ENCODE measurements at regions not wholly inside any gene's neighbourhood (a gene's known extent, or its start where the extent isn't known, plus 50 kb on each side); places are given as distances from the start of the nearest gene placed in this dataset.

- DNase-seq (ENCODE audit: low spot score): no peak
Measured at GRCh38 chr12:85352016-85352415, 72.0 kb downstream of the ALX1 start.

- no peak for DNase-seq (ENCODE audit: low spot score)
Measured at GRCh38 chr12:85356596-85357385, 76.8 kb downstream of the ALX1 start.

- no peak for DNase-seq (ENCODE audit: low spot score)
Measured at GRCh38 chr12:85357609-85358008, 77.6 kb downstream of the ALX1 start.

DNA sequence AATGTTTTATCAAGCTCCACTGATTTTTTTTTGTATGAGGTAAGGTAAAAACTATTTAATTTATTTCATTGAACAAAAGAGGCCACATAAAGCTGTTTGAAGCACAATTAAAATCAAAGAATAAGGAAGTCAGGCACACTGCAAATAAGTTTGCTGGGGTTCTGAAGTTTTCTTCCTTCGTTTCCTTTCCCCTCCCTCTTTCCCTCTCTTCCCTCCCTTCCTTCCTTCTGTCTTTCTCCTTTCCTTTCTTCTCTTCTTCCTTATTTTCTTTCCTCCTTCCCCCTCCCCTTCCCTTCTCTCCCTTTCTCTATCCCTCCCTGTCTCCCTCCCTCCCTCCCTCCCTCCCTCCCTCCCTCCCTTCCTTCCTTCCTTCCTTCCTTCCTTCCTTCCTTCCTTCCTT lies 78.7 kb downstream of the ALX1 start:
- DNase-seq (ENCODE audit: low spot score): no peak

DNA sequence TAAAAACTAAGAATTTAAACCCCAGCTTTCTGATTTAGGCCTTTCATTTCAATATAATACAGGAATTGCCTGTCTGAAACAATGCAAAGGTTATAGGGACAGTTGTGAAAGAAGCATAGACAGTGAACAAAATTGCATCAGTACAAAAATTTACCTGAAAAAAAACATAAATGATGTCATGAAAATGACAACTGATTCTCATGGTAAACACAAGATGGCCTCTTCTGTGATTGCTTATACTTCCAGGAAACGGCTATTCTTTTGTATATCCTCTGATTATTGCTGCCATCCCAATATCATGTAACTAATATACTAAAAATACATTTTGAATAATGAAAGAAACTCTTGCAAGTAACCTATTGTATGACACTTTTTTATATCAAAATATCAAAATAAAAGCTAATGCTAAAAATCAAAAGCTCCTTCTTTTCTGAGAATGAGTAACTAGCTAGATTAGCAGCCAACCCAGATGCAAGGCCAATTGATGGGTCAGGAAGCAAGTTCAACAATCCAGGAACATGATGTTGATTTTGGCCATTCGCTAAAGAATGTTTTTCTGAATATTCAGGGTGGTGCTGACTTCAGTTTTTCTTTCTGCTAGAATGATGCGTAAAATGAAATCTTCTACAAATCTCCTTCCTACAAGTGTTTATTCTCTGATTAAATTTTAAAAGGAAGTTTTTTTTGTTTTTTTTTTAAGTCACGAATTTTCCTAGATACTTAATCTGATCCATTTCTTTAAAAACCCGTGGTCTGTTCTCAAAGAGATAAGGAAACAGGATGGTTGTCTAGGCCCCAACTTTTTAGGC lies 83.6 kb downstream of the ALX1 start:
- DNase-seq (ENCODE audit: low spot score): no peak

- DNase-seq (ENCODE audit: low spot score): no peak
Measured at GRCh38 chr12:85367936-85368335, 87.9 kb downstream of the ALX1 start.

- no peak for DNase-seq (ENCODE audit: low spot score)
Measured at GRCh38 chr12:85369365-85370154, 89.5 kb downstream of the ALX1 start.

DNA sequence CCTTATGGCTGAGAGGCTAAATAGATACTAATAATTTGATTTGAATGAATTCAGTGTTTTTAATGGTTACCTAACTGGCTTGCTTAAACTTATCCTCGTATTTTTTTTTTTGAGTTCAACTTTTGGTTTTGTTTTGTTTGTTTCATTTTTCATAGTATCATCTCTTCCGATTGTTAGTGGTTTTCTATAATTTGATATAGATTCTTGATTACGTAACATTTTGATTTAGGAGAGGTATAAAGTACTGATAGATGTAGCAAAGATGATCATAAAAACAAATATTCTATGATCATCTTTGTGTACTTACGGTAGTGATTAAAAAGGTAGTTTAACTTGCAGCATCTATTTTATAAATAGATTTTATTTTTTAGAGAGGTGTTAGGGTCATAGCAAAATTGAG lies 93.0 kb downstream of the ALX1 start:
- no peak for DNase-seq (ENCODE audit: low spot score)

DNA sequence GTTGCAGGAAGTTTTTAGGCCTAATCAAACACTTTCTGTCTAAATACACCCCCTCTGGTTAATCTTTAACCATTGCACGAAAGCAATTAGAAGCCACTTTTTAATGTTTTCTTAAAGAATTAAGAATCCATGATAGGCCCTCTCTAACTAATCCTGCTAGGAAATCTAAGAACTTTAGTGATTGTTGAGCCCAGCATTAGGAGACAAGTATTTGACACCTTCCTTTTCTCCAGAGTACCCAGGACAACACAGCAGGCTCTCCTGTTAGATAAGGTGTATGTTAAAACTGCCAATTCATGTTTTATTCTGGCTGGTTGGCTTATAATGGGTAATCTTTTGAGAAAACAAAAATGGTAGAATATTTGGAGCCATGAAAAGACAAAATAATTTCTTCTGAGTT lies 95.0 kb downstream of the ALX1 start:
- DNase-seq (ENCODE audit: low spot score): no peak

DNA sequence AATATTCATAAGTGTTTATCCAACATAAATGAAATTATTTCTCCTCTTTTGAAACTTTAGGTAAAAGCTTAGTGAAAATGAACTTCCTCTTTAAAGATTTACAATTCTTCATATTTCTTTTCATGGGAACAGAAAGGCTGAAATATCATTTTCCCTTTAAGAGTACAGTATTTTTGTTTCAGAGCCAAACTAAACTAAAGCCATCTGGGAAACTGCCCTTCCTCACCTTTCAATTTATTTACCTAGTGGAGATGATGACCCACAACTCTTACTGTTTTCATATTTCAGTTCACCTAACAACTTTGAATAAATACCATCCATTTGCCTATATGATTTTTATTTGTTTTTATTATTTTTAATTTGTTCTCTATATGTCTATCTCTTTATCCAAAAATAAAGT lies 105.4 kb downstream of the ALX1 start:
- DNase-seq (ENCODE audit: low spot score): no peak

DNA sequence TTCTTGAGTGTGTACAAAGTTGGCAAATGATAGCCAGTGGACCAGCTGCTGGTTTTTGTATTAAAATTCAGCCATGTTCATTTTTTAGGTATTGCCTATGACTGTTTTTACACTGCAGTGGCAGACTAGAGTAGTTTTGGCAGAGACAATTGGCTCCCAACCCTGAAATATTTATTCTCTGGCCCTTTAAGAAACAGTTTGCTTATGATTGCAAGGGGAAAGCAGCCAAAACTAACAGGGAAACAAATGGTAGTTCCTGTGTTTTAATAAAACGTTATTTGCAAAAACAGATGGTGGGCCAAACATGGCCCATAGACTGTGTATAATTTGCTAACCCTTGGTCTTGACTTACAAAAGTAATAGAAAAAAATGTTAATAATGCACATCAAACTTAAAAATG lies 110.2 kb downstream of the ALX1 start:
- DNase-seq (ENCODE audit: low spot score): no peak

- no peak for DNase-seq (ENCODE audit: low spot score)
Measured at GRCh38 chr12:85392508-85392907, 112.5 kb downstream of the ALX1 start.

- no peak for DNase-seq (ENCODE audit: low spot score)
Measured at GRCh38 chr12:85393606-85394005, 113.6 kb downstream of the ALX1 start.

DNA sequence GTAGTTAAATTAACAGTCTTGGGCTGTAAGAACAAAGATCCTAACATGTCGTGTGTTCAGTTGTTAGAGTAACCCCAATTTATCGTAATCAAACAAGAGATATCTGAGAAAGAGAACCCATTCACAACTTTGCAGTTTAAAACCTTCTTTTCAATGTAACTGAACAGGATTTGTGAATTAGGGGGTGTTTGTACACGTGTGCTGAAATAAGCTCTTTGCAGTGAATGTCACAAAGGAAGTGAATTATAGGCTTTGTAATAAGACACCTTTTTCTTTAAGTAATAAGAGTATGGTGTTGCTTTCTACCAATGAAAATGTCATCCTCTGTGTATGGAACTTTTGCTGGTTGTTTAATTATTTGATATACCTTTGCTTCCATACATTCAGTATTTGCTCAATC lies 114.0 kb downstream of the ALX1 start:
- DNase-seq (ENCODE audit: low spot score): no peak

DNA sequence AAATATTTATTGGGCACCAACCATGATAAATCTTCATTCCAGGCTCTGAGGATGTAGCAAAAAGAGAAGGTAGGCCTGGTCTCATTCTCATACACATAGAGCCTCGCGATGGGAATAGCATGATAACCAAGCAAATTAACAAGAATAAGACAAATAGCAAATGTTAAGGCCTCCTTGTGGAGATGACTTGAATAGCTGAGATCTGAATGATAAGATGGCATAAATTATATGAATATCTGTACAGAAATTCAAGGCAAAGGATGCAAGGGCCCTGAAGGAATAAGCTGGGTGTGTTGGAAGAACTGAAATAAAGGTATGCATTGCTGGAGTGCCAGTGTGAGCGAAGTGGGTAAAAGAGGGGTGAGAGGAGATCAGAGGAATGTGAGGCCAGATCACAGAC lies 114.8 kb downstream of the ALX1 start:
- DNase-seq (ENCODE audit: low spot score): no peak

- DNase-seq (ENCODE audit: low spot score): no peak
Measured at GRCh38 chr12:85405262-85405661, 125.2 kb downstream of the ALX1 start.

GRCh38 chr12:85405781-85406522 lies 125.9 kb downstream of the ALX1 start:
- DNase-seq (ENCODE audit: low spot score): no peak

DNA sequence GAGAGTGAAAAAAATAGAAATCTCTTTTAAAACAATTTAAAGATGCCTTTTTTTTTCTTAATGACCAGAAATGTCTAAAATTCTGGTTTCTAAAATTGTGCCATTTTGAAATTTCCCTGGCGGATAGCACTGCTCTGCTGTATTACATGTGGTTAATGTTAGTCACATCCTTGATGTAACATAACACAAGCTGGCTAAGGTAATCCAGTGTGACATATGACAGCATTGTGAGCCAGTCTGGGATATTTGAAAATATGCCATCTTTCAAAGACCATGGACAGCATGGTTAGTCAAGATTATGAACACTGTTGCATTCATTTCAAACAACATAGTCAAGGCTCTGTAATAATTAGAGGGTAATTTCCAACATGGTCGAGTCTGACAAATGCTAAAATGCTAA lies 133.2 kb downstream of the ALX1 start:
- no peak for DNase-seq (ENCODE audit: low spot score)

- DNase-seq (ENCODE audit: low spot score): no peak
Measured at GRCh38 chr12:85422762-85423161, 142.7 kb downstream of the ALX1 start.

DNA sequence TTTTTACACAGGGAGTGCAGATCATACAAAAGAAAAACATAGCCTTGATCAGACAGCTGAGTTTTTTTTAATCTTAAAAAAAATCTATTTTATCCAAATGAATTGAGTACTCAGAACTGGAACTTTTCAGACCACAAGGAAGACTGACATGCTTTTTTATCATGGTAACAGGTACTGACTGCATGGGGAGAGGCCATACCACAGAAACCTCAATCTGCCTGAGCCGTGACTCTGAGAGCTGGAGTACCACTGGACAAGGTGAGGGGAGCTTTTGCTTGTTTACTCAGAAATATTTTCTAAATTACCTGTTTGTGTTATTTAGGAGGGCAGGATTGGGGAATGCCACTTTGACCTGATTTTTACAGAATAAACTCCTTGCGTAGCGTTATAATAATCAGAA lies 143.9 kb downstream of the ALX1 start:
- DNase-seq (ENCODE audit: low spot score): no peak

GRCh38 chr12:85424581-85425348 lies 144.7 kb downstream of the ALX1 start:
- no peak for DNase-seq (ENCODE audit: low spot score)

GRCh38 chr12:85425349-85425612 lies 145.3 kb downstream of the ALX1 start:
- no peak for DNase-seq (ENCODE audit: low spot score)

All from HuH-7.5 (cell line).